ENCODE measurements at regions not wholly inside any gene's neighbourhood (a gene's known extent, or its start where the extent isn't known, plus 50 kb on each side); places are given as distances from the start of the nearest gene placed in this dataset.

GRCh38 chr21:39085843-39086405 lies 97.3 kb downstream of the PSMG1 start:
- Histone ChIP-seq H3K4me1 (ENCODE audit: insufficient read depth, low read length) (peaks cover 14% of the 10 kb centered on the region), H3K27me3 (ENCODE audit: insufficient read depth, low read length) (peaks cover 42% of the 10 kb centered on the region), H3K79me2 (ENCODE audit: insufficient read depth, low read length) (no peaks in the 10 kb centered on the region), H3K27ac (ENCODE audit: low read depth, low read length) (no peak overlapping the region), H2AFZ (ENCODE audit: low read length) (no peak overlapping the region), H3K36me3 (ENCODE audit: insufficient read depth, low read length) (no peaks in the 10 kb centered on the region), H3K4me2 (ENCODE audit: insufficient read depth, low read length) (no peak overlapping the region), H3K9me3 (ENCODE audit: low read depth, low read length) (peaks cover 2% of the 10 kb centered on the region), H4K20me1 (ENCODE audit: insufficient read depth, low read length) (no peaks in the 10 kb centered on the region), H3K4me3 (ENCODE audit: insufficient read depth, low read length) (no peak overlapping the region)
- DNase-seq (ENCODE audit: insufficient read length, low spot score, missing footprints): peak; percentile 38
- TF ChIP-seq CTCF (IDR thresholded peaks at IDR 0.05; ENCODE audit: extremely low read depth, low read depth, low read length): no peak

- Histone ChIP-seq H3K36me3 (ENCODE audit: insufficient read depth, low read length) (no peaks in the 10 kb centered on the region), H2AFZ (ENCODE audit: low read length) (no peak overlapping the region), H3K9me3 (ENCODE audit: low read depth, low read length) (peaks cover 2% of the 10 kb centered on the region), H3K4me1 (ENCODE audit: insufficient read depth, low read length) (peaks cover 14% of the 10 kb centered on the region), H3K4me2 (ENCODE audit: insufficient read depth, low read length) (no peak overlapping the region), H3K4me3 (ENCODE audit: insufficient read depth, low read length) (no peak overlapping the region), H3K79me2 (ENCODE audit: insufficient read depth, low read length) (no peaks in the 10 kb centered on the region), H3K27me3 (ENCODE audit: insufficient read depth, low read length) (peaks cover 46% of the 10 kb centered on the region), H4K20me1 (ENCODE audit: insufficient read depth, low read length) (no peaks in the 10 kb centered on the region), H3K27ac (ENCODE audit: low read depth, low read length) (no peak overlapping the region)
- TF ChIP-seq CTCF (IDR thresholded peaks at IDR 0.05; ENCODE audit: extremely low read depth, low read depth, low read length): no peak
- peak; percentile 31 for DNase-seq (ENCODE audit: insufficient read length, low spot score, missing footprints)
These were observed 98.1 kb downstream of the PSMG1 start for GRCh38 chr21:39084979-39085729.

- H2AFZ ChIP-seq (ENCODE audit: low read length): no peak overlapping the region
- TF ChIP-seq CTCF (IDR thresholded peaks at IDR 0.05; ENCODE audit: extremely low read depth, low read depth, low read length): no peak
- no peak for DNase-seq (ENCODE audit: insufficient read length, low spot score, missing footprints)
These were observed 99.2 kb downstream of the PSMG1 start for GRCh38 chr21:39084073-39084472.

GRCh38 chr21:39083377-39084008 lies 99.8 kb downstream of the PSMG1 start:
- Histone ChIP-seq H3K4me2 (ENCODE audit: insufficient read depth, low read length) (no peak overlapping the region), H2AFZ (ENCODE audit: low read length) (no peak overlapping the region), H3K36me3 (ENCODE audit: insufficient read depth, low read length) (no peaks in the 10 kb centered on the region), H3K79me2 (ENCODE audit: insufficient read depth, low read length) (no peaks in the 10 kb centered on the region), H3K27ac (ENCODE audit: low read depth, low read length) (no peak overlapping the region), H3K27me3 (ENCODE audit: insufficient read depth, low read length) (peaks cover 46% of the 10 kb centered on the region), H3K4me3 (ENCODE audit: insufficient read depth, low read length) (no peak overlapping the region), H4K20me1 (ENCODE audit: insufficient read depth, low read length) (no peaks in the 10 kb centered on the region), H3K9me3 (ENCODE audit: low read depth, low read length) (no peaks in the 10 kb centered on the region), H3K4me1 (ENCODE audit: insufficient read depth, low read length) (peaks cover 10% of the 10 kb centered on the region)
- TF ChIP-seq CTCF (IDR thresholded peaks at IDR 0.05; ENCODE audit: extremely low read depth, low read depth, low read length): no peak
- DNase-seq (ENCODE audit: insufficient read length, low spot score, missing footprints): no peak

More at GRCh38 chr21:39084073-39084472, 99.2 kb downstream of the PSMG1 start:
- H3K4me3 ChIP-seq (ENCODE audit: insufficient read depth, low read length): no peak overlapping the region
- peaks cover 14% of the 10 kb centered on the region for H3K4me1 ChIP-seq (ENCODE audit: insufficient read depth, low read length)
- H3K79me2 ChIP-seq (ENCODE audit: insufficient read depth, low read length): no peaks in the 10 kb centered on the region
- no peaks in the 10 kb centered on the region for H4K20me1 ChIP-seq (ENCODE audit: insufficient read depth, low read length)
- H3K9me3 ChIP-seq (ENCODE audit: low read depth, low read length): no peaks in the 10 kb centered on the region
- H3K27me3 ChIP-seq (ENCODE audit: insufficient read depth, low read length): peaks cover 46% of the 10 kb centered on the region
- no peaks in the 10 kb centered on the region for H3K36me3 ChIP-seq (ENCODE audit: insufficient read depth, low read length)
- no peak overlapping the region for H3K4me2 ChIP-seq (ENCODE audit: insufficient read depth, low read length)
- H3K27ac ChIP-seq (ENCODE audit: low read depth, low read length): no peak overlapping the region
